Liver (tissue), 8 donors: ENCODE measurements at regions not wholly inside any gene's neighbourhood (a gene's known extent, or its start where the extent isn't known, plus 50 kb on each side); places are given as distances from the start of the nearest gene placed in this dataset.

ENCODE experiments used
- DNase-seq: peaks from one replicate; pipeline ENCODE4 v3.0.0-alpha.2; 2017; ENCODE audit warnings: low spot score
- H3K27ac ChIP-seq, 2 donors: one replicate each; pipeline ENCODE4 v1.7.0; 2013; ENCODE audit warnings: inconsistent platforms in 2 of 2, low read length in 2 of 2, control low read depth in 1 of 2, low read depth in 1 of 2, mild to moderate bottlenecking in 1 of 2
- H3K27me3 ChIP-seq, 4 donors: one replicate each; pipeline versions ENCODE4 v1.6.1 to v1.7.0; 2013; ENCODE audit warnings: low read length in 3 of 4, inconsistent platforms in 1 of 4, mild to moderate bottlenecking in 1 of 4, moderate library complexity in 1 of 4; ENCODE audit not compliant: control insufficient read depth in 4 of 4, insufficient read depth in 4 of 4
- H3K36me3 ChIP-seq, 4 donors: one replicate each; pipeline versions ENCODE4 v1.6.1 to v1.7.0; 2013; ENCODE audit warnings: low read length in 3 of 4, mild to moderate bottlenecking in 3 of 4, low read depth in 1 of 4, moderate library complexity in 1 of 4; ENCODE audit not compliant: control insufficient read depth in 4 of 4, insufficient read depth in 3 of 4
- H3K4me1 ChIP-seq, 4 donors: one replicate each; pipeline versions ENCODE4 v1.6.1 to v1.7.0; 2013; ENCODE audit warnings: low read length in 3 of 4, mild to moderate bottlenecking in 3 of 4, moderate library complexity in 1 of 4; ENCODE audit not compliant: control insufficient read depth in 4 of 4, insufficient read depth in 4 of 4
- H3K4me3 ChIP-seq, 3 donors: one replicate each; pipeline versions ENCODE4 v1.6.1 to v1.7.0; 2013; ENCODE audit warnings: low read length in 3 of 3, control low read depth in 1 of 3, low read depth in 1 of 3, mild to moderate bottlenecking in 1 of 3
- H3K9ac ChIP-seq, 2 donors: one replicate each; pipeline ENCODE4 v1.7.0; 2013; ENCODE audit warnings: low read length in 2 of 2, mild to moderate bottlenecking in 2 of 2, moderate library complexity in 2 of 2, control low read depth in 1 of 2, low read depth in 1 of 2
- H3K9me3 ChIP-seq, 4 donors: one replicate each; pipeline versions ENCODE4 v1.6.1 to v1.7.0; 2013; ENCODE audit warnings: low read length in 3 of 4; ENCODE audit not compliant: control insufficient read depth in 4 of 4
- ATF3 ChIP-seq: IDR thresholded peaks from 2 replicates; pipeline ENCODE4 v1.6.1; 2016; ENCODE audit warnings: antibody characterized with exemption
- CTCF ChIP-seq: fragments of 150-350 bp; IDR thresholded peaks from 2 replicates; pipeline ENCODE4 v1.5.1; 2017; ENCODE audit warnings: improper control_type of control experiment, low read depth, low read length; ENCODE audit not compliant: missing input control
- EGR1 ChIP-seq, 2 donors: IDR thresholded peaks; 2 replicates each; pipeline ENCODE4 v1.6.1; 2016 to 2018; ENCODE audit warnings: antibody characterized with exemption in 2 of 2, low read depth in 2 of 2
- FOXA1 ChIP-seq: IDR thresholded peaks from 2 replicates; pipeline ENCODE4 v1.6.1; 2016; ENCODE audit warnings: antibody characterized with exemption
- FOXA2 ChIP-seq: IDR thresholded peaks from 2 replicates; pipeline ENCODE4 v1.6.1; 2016; ENCODE audit warnings: antibody characterized with exemption
- GABPA ChIP-seq, 2 donors: IDR thresholded peaks in 1 of 2; conservative IDR thresholded peaks in 1 of 2; 2 replicates each; pipeline ENCODE4 v1.6.1; 2016; ENCODE audit warnings: antibody characterized with exemption in 2 of 2, mild to moderate bottlenecking in 1 of 2, moderate library complexity in 1 of 2
- HNF4A ChIP-seq, 2 donors: conservative IDR thresholded peaks; 2 replicates each; pipeline ENCODE4 v1.6.1; 2016; ENCODE audit warnings: antibody characterized with exemption in 2 of 2, mild to moderate bottlenecking in 2 of 2
- HNF4G ChIP-seq: IDR thresholded peaks from 2 replicates; pipeline ENCODE4 v1.6.1; 2016; ENCODE audit warnings: antibody characterized with exemption
- JUND ChIP-seq, 2 donors: IDR thresholded peaks; 2 replicates each; pipeline ENCODE4 v1.6.1; 2016; ENCODE audit warnings: antibody characterized with exemption in 2 of 2
- MAX ChIP-seq: IDR thresholded peaks from 2 replicates; pipeline ENCODE4 v1.6.1; 2016; ENCODE audit warnings: antibody characterized with exemption
- NR2F2 ChIP-seq: IDR thresholded peaks from 2 replicates; pipeline ENCODE4 v1.6.1; 2016; ENCODE audit warnings: antibody characterized with exemption
- RAD21 ChIP-seq, 2 donors: IDR thresholded peaks; 2 replicates each; pipeline ENCODE4 v1.6.1; 2016; ENCODE audit warnings: antibody characterized with exemption in 2 of 2, mild to moderate bottlenecking in 2 of 2
- REST ChIP-seq: IDR thresholded peaks from 2 replicates; pipeline ENCODE4 v1.6.1; 2016; ENCODE audit warnings: antibody characterized with exemption, mild to moderate bottlenecking
- RXRA ChIP-seq, 2 donors: IDR thresholded peaks; 2 replicates each; pipeline ENCODE4 v1.6.1; 2017 to 2018; ENCODE audit warnings: antibody characterized with exemption in 2 of 2, mild to moderate bottlenecking in 1 of 2
- SP1 ChIP-seq: IDR thresholded peaks from 2 replicates; pipeline ENCODE4 v1.6.1; 2018; ENCODE audit warnings: antibody characterized with exemption, mild to moderate bottlenecking
- TAF1 ChIP-seq: conservative IDR thresholded peaks from 2 replicates; pipeline ENCODE4 v1.6.1; 2016; ENCODE audit warnings: antibody characterized with exemption, mild to moderate bottlenecking
- YY1 ChIP-seq: IDR thresholded peaks from 2 replicates; pipeline ENCODE4 v1.6.1; 2016; ENCODE audit warnings: antibody characterized with exemption, mild to moderate bottlenecking
- ZBTB33 ChIP-seq: IDR thresholded peaks from 2 replicates; pipeline ENCODE4 v1.6.1; 2016; ENCODE audit warnings: antibody characterized with exemption
- WGBS: extraction: QIAGEN DNeasy Blood & Tissue Kit; methylation state at CpG from one replicate; pipeline ENCODE4 v1.1.7; 2013; 5-methylcytosine and 5-hydroxymethylcytosine counted together
- donor health status: healthy.
- donor health status: healthy.
- donor health status: healthy.
- donor health status: healthy.
- donor health status: healthy.

GRCh38 chr1:195948123-195948895 lies 659.9 kb downstream of the KCNT2 start:
- no peak overlapping the region for H3K27ac ChIP-seq
- H3K27me3 ChIP-seq = no peaks in the 10 kb centered on the region
- DNase-seq = no peak
- H3K4me3 ChIP-seq = no peak overlapping the region
- no peaks in the 10 kb centered on the region for H3K9me3 ChIP-seq
- H3K4me1 ChIP-seq = no peaks in the 10 kb centered on the region
- 89% methylated on average over 22 of the region's 22 CpGs for WGBS
- TF ChIP-seq YY1 = no peak
- no peak for TF ChIP-seq FOXA2
- no peak for TF ChIP-seq EGR1 (IDR thresholded peaks at IDR 0.05; ENCODE audit: low read depth in 2 of 2)
- TF ChIP-seq FOXA1 = no peak
- TF ChIP-seq CTCF = no peak
- TF ChIP-seq HNF4A (conservative IDR thresholded peaks at IDR 0.05) = no peak
- TF ChIP-seq ATF3 = no peak
- no peak for TF ChIP-seq NR2F2
- TF ChIP-seq GABPA (IDR thresholded peaks at IDR 0.05 in 1 of 2, conservative IDR thresholded peaks at IDR 0.05 in 1 of 2) = no peak
- TF ChIP-seq SP1 = no peak
- TF ChIP-seq TAF1 = no peak
- no peak for TF ChIP-seq MAX
- TF ChIP-seq HNF4G = no peak
- TF ChIP-seq JUND (IDR thresholded peaks at IDR 0.05) = no peak
- no peak for TF ChIP-seq REST
- no peak for TF ChIP-seq RXRA (IDR thresholded peaks at IDR 0.05)
- no peak for TF ChIP-seq ZBTB33
- TF ChIP-seq RAD21 (IDR thresholded peaks at IDR 0.05) = no peak
- no peak overlapping the region for H3K9ac ChIP-seq
- H3K36me3 ChIP-seq = no peaks in the 10 kb centered on the region
